Epithelial cell of proximal tubule (primary cell): ENCODE measurements at regions not wholly inside any gene's neighbourhood (a gene's known extent, or its start where the extent isn't known, plus 50 kb on each side); places are given as distances from the start of the nearest gene placed in this dataset.

Experiments
- DNase-seq: peaks from one replicate; pipeline ENCODE4 v3.0.0-alpha.2; 2011; ENCODE audit warnings: low read depth
- H3K4me3 ChIP-seq: 2 replicates; pipeline ENCODE4 v1.5.1; 2011; ENCODE audit warnings: low read depth, mild to moderate bottlenecking, low read length
- TF ChIP-seq, protein P1 (sequence below): conservative IDR thresholded peaks from 2 replicates; pipeline ENCODE4 v1.5.1; 2012; ENCODE audit warnings: low read depth, mild to moderate bottlenecking, low read length

DNA sequence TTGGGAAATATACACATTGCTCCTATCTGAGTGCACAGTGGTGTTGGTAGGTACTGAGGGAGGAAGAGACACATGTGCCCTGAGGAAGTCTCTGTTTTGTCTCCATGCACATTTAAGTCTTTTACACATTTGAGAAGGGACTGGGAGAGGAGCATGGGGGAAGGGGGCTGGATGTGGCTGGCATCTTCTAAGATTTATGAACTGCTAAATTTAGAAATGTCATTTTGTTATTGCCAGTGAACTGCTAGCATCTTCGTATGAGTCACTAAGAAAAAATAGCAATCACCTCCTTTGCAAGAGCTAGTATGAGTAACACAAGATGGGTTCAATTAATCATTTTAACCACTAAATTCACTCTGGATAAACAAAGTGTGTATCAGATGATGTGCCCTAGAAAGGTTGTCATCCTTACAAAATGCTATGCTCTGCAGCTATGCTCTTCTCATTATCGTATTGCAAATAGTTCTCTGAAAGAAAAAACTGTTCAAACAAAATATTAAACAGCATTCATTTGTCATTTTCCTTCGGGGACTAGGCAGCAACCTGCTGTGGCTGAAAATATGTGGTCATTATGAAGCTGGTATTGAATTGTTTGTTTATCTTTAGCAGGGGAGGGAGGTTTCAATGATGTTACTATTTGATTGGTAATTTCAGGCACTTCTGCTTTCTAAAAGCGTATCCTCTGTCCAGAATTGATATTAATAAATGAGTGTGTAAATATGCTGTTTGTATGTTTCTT lies 236.5 kb downstream of the DMRTA1 start:
- TF ChIP-seq, protein P1, sequence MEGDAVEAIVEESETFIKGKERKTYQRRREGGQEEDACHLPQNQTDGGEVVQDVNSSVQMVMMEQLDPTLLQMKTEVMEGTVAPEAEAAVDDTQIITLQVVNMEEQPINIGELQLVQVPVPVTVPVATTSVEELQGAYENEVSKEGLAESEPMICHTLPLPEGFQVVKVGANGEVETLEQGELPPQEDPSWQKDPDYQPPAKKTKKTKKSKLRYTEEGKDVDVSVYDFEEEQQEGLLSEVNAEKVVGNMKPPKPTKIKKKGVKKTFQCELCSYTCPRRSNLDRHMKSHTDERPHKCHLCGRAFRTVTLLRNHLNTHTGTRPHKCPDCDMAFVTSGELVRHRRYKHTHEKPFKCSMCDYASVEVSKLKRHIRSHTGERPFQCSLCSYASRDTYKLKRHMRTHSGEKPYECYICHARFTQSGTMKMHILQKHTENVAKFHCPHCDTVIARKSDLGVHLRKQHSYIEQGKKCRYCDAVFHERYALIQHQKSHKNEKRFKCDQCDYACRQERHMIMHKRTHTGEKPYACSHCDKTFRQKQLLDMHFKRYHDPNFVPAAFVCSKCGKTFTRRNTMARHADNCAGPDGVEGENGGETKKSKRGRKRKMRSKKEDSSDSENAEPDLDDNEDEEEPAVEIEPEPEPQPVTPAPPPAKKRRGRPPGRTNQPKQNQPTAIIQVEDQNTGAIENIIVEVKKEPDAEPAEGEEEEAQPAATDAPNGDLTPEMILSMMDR: no peak
- peak; percentile 29 for DNase-seq
- H3K4me3 ChIP-seq: no peak overlapping the region

DNA sequence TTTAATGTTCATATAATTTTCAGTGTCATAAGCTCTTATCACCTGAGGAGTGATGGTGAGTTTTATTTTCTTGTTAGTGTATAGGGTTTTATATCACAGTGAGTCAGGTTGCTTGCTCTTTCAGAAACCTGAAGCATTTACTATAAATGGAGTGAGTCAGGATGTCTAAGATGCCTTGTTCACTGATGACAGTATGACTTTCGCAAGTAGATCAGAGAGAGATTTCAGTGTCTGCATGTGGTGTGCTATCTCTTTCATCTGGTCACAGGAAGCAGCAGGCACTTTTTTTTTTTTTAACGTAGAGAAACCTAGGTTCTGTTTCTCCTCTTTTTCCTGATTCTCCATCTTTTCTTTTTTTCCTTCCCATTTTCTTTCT lies 237.1 kb downstream of the DMRTA1 start:
- DNase-seq: peak; percentile 47
- no peak overlapping the region for H3K4me3 ChIP-seq
- TF ChIP-seq, protein P1: no peak

DNA sequence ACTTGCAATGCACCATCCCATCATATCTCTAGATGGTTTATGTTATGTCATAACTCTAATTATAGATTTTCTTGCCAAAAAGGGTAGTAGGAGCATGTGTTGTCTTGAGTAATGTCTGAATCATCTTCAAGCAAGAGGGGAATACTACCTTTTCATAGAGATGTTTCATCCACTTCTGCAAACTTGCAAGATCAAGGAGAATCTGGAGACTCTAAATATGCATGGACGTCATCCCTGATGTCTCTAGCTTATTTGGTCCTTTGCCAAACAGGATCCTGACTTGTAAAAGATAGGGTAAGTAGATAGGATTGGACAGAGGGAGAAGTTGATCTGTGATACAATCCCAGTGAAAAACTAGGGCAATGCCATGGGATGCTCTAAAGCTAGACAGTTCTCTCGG lies 246.5 kb downstream of the DMRTA1 start:
- H3K4me3 ChIP-seq: no peak overlapping the region
- no peak for DNase-seq
- TF ChIP-seq, protein P1: no peak

DNA sequence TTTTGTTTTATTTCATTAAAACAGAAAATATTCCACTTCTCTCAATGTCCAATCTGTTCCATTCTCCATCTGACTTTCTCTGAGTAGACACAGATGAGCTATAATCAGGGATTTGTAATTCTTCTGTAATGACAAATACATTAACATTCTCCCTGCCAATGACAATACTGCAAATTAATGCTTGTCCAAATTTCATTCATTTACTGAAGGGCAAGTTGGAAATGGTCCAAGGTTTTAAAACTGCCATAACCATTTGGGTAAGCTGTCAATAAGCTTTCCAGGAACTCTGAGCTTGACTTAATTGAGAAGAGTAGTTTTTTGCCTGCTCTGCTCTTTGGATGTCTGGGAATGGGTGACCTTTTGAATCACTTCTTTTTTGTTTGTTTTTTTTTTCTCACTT lies 253.5 kb downstream of the DMRTA1 start:
- H3K4me3 ChIP-seq: no peak overlapping the region
- TF ChIP-seq, protein P1: no peak
- no peak for DNase-seq

DNA sequence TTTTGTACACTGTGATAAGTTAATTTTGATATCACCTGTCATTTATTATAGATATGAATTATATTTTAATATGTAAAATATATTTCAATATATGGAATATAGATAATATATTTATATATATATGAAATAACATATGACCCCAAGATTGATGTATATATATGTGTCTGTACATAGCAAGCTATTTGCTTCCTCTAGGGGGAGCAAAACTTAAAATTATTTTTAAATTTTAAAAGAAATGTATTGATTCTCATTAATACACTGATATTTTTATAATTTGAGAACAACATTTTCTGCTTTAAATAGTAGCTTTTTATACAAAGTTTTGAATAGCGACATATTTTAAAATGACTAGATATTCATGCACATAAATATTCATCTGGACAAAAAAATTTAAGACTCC lies 272.0 kb downstream of the DMRTA1 start:
- DNase-seq: no peak
- TF ChIP-seq, protein P1: peak; percentile 23
- no peak overlapping the region for H3K4me3 ChIP-seq

DNA sequence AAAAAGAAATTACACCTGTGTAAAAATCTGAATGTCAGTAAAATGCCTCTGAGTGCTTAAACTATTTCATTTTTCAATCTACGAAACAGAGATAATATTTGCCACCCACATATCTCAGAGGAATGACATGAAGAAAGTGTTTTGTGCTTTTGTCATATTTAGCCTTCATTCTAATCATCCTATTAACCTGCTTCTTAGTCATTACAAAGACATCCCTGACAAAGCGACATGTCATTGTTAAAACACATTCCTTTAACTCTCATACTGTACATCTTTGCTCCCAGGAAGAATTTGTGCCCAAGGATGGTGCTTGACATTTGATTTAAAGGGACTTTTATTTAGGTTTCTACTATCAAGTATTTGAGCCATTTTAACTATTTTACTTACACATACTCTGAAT lies 275.9 kb downstream of the DMRTA1 start:
- TF ChIP-seq, protein P1: no peak
- no peak for DNase-seq
- no peak overlapping the region for H3K4me3 ChIP-seq

DNA sequence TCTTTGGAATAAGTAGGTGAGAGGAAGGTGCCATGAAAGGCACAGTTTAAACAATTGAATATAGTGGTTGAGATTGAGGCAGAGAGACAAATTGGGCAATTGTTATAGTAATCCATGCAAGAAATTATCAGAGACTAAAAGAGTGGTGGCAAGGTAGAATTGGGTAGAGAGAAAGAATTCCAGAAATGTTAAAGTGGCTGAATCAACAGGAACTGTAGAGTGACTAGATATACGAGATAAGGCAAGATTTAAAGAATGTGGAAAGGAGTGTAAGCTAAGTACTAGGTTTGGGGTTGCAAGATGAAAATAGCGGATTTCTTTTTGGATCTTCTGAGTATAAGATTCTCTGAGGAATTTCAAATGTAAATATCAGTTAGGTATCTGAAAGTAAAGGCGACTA lies 285.2 kb downstream of the DMRTA1 start:
- no peak overlapping the region for H3K4me3 ChIP-seq
- TF ChIP-seq, protein P1: no peak
- DNase-seq: no peak
